T1000 (cell line): ENCODE measurements at regions not wholly inside any gene's neighbourhood (a gene's known extent, or its start where the extent isn't known, plus 50 kb on each side); places are given as distances from the start of the nearest gene placed in this dataset.

Experiments
- DNase-seq: peaks from one replicate; lab custom pipeline; 2025; ENCODE audit warnings: mixed read lengths; lab: John Stamatoyannopoulos, UW

DNA sequence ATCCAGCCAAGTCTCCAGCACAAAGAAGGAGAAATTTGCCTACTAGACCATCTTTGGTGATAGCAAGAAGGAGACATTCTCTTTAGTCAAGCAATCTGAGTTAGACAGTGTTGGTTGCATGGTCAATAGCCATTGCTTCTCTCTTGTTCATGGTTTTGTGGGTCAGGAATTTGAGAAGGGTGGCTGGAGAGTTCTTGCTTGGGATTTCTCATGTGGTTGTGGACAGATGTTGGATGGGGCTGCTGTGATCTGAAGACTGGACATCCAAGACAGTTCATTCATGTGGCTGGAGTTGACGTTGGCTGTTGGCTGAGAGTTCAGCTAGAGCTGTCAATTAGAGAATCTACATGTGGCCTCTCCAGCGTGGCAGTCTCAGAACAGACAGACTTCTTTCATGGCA lies 322.3 kb upstream of the PRDM1 start:
- DNase-seq, result no peak

DNA sequence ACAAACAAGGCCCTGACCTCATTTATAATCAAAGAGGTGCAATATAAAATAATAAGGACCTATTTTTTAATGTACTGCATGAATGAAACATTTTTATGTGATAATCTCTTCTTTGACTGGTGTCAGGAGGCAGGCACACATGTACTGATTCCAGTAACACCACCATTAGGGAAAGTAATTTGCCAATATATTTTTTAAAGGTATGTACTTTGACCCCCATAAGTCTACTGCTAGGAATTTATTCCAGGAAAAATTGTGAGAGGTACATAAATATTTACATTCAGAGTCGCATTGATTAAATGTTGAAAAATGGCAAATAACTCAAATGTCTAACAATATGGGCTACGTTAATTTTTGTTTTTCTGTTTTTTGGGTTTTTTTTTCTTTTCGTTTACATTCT lies 325.4 kb upstream of the PRDM1 start:
- DNase-seq, result no peak

DNA sequence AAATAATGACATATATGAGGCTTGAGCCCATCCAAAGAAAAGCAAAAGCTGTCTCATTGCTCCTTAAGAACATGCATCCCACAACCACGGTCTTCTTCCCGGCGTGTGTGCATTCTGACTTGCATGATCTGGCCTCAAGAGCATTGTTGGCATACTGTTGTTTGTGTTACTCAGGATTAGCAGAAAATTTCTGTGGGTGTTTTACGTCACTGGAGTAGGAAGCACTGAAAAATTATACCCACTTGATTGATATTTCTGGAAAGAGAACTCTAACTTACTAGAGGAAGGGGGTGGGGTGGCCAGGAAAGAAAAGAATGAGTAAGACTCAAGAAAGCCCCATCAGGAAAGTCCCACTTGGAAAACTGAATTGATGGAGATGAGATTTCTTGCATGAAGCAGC lies 326.2 kb upstream of the PRDM1 start:
- no peak for DNase-seq

DNA sequence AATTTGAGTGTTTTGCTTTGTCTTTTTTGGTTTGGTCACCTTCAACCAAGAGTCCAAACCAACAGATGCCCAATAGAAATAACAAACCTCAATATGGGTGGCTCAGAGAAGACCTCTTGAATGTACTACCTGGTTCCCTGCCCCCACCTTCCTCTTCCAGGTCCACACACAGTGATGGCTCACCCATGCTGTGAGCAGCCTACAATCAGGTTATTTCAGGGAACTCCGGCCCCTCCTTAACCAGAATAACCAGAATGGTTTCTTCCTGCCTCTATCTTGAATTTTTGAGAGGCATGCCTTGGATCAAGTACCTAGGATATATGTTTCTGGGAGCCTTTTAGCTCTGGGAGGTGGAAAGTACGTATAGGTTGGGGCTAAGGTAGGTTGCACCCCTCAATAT lies 327.1 kb upstream of the PRDM1 start:
- DNase-seq, result no peak

DNA sequence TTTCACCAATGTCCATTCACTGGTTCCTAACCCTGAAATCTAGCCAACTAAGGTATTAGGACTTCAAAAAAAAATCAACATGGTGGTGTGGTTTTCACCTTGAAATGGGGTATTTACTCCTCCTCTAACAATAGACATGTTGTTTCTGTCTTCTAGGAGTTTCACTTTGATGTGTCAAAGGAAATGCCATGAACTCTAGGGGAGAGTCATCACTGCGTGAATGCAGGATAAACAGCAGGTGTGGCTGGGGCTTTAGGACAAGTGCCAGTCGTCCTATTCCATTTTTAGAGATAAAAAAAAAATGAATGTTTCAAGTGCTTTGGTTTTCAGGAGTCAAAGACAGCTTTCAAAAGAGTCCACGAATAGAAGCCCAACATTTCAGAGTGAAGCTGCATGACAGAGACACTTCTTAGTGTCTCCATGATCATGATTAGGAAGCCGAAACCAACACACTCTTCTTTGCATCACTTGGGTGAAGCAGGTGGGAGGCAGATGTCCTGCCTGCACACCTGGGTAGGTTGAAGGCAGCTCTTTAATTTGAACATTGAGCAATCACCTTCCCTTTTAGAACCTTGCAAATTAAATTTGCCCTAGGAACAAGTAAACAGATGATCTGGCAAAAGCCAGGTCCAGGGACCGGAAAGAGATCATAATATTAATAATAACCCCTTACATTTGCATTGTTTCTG lies 328.5 kb upstream of the PRDM1 start:
- no peak for DNase-seq

DNA sequence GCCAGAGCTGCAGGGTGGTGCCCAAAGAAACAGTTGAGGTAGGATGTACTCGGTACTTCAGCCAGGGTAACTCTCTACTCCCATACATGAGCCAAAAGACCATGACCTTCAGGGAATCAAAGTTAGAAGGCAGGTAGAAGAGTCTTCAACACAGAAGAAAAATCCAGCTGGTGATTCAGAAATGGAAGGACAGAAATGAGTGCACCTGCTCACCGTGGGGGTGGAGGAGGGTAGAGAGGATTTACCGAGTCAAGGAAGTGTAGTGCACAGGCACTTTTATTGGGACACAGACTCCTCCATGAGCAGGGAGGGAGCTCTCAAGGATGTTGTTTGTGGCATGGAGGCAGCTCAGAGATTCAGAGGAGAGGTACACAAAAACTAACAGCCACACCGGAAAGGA lies 330.3 kb upstream of the PRDM1 start:
- DNase-seq, result no peak

DNA sequence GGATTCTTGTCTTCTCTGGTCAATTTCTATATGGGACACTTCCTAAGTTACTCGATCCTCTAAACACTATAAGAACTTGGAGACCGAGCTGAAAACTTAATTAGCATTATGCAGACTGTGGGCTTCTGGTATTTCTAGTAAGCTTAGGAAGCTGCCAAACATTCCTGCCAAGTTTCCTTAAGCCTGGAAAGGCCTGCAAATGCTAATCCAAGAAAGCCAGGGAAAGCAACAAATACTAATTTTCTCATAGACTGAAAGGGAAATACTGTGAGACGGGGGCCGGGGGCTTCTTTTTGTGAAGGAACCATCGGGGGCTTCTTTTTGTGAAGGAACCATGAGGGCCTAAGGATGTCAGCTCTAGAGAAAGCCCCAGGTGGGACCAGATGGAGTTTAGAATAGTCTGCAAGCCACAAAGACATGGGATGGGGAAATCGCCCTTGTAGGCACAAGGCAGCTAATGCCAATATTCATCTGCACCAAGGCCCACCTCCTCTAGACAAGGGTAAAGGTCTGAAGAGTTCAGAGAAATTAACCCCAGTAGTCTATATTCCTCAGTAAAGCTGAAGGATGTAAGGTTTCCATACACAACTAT lies 332.4 kb upstream of the PRDM1 start:
- DNase-seq, result no peak

DNA sequence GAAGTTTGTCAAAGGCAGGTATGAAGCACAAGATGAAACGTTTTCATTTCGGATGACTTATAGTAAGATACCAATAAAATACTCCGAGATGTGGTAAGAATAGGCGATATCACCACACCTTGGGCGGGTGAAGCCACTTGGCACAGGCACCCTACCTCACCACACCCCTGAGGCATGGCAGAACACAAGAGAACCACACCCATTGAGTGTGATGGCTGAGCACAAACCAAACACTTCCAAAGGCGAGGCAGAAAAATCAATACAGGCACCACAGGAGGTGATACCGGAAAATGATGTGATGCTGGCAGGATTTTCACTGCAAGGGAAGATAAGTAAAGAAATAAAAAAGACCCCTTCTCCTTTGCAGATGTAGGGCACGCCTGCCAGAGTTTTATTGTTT lies 332.9 kb upstream of the PRDM1 start:
- no peak for DNase-seq

DNA sequence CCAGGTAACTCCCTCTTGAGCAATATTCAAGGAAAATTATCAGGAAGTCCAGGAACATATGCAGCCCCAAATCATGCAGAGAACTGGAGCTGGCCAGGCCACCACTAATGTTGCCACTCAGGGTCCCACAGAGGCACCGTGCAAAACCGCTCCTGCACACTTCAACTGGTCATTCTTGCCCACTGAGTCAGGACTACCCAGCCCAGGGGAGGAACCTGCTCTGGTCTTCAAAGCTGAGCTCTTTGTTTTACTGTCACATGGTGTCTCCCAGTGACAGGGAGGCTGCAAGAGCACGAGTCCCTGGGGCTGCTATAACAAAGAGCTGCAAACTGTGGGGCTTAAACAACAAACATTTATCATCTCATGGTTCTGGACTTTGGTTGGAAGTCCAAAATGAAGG lies 336.0 kb upstream of the PRDM1 start:
- DNase-seq, result no peak

DNA sequence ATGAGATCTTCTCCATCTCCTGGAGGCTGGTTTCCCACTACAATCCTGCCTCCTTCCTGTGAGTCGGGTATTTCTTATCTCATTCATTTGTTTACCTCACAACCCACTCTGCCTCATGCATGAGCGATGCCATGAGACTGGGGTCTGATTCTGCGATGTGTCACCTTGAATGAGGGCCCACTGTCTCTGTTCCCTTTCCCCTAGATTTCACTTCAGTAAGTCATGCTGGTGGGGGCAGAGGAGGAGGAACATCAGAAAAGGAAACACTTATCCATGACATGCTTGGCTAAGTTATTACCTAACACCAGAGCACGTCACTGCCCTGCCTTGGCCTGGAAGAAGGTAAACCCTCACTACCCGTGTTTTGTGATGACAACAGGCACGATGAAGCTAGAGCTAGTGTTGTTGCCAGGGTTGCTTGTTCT lies 337.4 kb upstream of the PRDM1 start:
- peak; percentile 9 for DNase-seq

DNA sequence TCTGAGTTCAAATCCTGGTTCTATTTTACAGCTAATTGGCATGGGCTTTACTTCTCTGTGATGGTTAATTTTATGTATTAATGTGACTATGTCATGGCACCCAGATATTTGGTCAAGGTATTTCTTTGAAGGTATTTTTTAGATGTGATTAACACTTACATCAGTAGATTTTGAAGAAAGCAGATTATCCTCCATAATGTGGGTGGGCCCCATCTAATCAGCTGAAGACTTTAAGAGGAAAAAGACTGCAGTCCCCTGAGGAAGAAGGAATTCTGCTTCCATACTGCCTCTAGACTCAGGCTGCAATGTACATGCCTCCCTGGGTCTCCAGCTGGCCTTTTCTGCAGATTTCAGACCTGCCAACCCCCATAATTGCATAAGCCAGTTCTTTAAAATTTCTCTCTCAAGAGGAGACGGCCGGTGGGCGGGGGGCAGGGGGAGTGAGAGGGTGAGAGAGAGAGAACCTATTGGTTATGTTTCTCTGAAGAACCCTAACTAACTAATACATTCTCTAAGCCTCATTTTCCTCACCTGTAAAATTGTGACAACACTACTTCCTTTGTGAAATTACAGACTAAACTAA lies 338.2 kb upstream of the PRDM1 start:
- DNase-seq, result no peak

DNA sequence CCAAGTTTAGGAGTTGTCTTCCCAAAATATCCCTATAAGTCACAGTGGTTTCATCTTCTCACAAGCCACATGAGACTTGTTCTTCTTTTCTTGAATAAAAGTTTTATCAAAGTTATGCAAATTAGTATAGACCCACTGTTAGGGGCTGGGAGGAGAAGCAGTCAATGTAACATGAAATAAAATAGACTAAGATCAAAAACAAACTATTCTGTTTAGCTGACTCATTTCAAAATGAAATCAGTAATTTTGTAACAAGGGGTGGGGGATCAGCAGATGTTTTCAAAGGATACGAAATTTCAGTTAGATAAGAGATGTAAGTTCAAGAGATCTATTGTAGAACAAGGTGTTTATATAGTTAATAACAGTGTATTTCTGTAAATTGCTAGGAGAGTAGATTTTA lies 339.6 kb upstream of the PRDM1 start:
- DNase-seq, result no peak

DNA sequence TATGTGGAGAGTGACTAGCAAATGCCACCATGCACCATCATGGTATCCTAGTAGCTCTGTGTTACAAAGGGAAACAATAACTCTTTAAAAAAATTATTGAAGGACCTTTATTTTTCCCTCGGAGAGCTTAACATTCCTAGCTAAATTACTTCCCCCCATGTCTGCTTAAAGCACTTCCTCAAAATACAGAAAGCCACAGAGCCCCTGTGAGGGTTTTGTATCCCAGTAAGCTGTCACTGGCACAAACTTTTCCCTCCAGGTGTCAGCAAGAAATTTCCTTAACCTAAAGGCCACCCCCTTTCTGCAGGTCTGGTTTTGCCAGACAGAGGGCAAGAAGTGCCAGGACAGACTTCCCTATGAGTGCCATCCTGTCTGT lies 340.0 kb upstream of the PRDM1 start:
- no peak for DNase-seq

DNA sequence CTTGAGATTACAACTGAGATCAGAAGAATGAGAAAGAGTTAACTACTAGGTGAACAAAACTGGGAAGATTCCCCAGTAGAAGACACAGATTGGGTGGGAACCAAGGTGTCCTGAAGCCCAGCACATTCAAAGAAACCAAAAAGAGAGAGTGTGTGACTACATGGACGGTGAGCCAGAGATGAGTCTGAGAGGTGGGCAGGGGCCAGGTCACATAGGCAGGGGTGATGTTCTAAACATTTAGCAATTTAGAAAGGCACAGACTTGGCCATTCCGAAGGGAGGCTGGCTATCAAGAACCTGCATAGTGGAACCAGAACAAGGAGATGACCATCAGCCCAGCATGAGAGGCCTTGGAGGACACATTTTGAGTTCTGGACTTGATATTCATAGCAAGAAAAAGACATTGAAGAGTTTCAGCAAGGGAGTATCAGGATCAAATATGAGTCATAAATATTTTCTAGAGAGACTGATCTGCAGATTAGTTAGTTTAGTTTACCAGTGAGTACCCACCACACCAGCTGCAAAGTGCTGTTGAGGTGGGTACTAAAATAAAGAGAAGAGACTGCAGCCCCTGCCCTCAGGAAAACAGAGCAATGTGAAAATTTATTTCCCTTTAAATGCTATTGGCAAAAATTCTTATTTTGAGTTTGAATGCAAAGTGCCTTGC lies 340.5 kb upstream of the PRDM1 start:
- DNase-seq, result no peak

DNA sequence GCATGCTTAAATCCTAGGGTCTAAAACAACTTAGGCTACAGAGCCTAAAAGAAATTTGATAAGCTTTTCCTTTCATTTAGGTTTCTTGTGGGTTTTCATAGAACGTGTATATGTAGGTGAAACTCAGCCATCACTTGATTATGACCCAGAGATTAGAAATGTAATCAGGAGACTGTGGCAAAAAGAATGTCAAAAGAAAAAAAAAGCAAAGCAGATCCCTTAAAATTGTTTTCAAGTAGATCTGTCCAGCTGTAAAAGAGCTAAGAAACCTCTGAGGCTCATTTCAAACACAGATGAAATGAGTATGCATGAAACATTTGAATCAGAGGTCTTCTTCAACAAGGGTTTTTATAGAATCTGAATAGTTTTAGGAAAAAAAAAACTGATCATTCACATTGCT lies 341.3 kb upstream of the PRDM1 start:
- DNase-seq, result no peak

DNA sequence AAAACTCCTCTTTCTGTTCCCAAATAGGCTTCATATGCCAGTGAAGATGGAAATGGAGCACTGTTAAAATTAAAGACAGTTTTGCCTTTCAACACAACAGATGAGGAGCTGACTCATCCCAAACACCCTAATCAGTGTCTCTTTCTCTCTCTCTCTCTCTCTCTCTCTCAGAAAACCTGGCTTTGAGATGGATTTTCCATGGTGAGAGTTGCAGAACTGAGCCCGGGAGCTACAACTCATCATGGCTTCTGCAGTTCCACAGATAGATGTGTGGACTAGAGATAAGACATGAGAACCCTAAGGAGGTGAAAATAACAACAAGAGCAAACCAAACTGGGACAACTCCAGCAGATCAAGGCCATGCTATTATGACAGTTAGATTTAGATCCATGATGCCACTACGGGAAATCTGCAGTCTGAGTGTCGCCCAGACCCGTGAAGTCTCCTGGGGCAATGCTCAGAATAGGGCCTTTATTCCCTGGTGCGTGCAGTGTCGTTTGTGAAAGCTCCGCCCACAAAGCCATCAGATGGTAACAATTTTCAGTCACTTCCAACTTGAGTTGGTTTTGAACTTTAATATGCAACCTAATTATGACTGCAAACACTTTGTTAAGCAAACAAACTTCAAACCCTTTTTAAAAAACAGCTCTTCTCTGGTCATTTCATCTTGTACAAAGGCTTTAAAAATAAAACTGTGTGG lies 338.2 kb upstream of the PREP start:
- no peak for DNase-seq

DNA sequence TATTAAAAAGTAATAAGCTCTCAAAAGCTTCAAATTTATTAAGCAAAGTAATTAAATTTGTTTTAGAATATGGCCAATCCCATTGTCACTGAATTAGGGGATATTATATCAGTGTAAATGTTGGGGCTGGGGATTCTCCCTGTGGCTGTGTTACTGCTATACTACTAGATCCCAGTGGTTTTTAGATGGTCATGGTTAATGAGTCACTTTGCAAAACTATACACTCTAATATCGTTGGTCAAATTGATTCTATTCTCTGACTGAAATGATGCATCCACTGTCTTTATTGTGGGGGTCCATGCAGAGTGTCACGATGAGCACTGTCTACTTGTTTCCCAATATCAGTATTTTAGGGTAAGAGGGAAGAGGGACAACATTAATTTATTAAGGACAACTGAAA lies 336.9 kb upstream of the PREP start:
- DNase-seq, result no peak

DNA sequence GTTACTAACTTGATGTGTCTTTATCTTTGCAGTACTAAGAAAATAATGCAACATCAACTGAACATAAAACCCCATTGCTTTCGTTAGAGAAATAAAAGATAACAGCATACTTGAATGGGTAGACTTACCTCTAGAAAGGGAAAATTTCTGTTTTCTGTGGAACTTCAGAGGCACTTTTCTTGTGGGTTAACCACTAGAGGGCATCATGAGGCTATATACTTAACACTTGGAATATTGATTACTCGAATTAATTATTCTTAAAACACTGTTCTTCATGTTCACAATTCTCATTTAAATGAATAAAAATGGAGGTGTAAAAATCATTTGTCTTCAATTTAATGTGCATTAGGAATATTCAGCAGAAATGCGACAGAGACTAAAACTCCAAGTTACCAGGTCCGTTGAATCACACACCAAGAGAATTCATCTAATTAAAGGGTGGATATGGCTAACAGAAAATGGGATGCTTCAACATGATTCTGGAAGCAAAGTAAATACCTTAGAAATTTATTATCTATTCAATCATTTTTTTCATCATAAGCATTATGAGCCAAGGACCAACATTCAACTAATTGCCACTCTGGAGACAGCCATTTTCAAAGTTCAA lies 330.8 kb upstream of the PREP start:
- no peak for DNase-seq

DNA sequence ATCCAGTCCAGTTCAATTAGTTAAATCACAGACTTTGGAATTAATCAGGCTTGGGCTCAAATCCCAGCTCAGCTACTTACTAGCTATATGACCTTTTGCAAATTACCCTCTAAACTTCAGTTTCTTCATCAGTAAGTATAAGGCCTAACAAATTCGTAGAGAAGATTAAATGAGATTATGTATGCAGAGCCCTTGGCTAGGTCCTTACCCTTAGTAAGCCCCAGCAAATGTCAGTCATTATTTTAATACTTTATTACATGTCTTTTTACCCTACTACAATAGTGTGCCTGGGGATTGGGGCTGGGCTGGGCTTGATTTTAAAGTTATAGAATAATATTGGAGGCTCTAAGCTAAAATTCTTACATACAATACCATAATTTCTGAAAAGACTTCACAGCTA lies 326.1 kb upstream of the PREP start:
- DNase-seq, result no peak

DNA sequence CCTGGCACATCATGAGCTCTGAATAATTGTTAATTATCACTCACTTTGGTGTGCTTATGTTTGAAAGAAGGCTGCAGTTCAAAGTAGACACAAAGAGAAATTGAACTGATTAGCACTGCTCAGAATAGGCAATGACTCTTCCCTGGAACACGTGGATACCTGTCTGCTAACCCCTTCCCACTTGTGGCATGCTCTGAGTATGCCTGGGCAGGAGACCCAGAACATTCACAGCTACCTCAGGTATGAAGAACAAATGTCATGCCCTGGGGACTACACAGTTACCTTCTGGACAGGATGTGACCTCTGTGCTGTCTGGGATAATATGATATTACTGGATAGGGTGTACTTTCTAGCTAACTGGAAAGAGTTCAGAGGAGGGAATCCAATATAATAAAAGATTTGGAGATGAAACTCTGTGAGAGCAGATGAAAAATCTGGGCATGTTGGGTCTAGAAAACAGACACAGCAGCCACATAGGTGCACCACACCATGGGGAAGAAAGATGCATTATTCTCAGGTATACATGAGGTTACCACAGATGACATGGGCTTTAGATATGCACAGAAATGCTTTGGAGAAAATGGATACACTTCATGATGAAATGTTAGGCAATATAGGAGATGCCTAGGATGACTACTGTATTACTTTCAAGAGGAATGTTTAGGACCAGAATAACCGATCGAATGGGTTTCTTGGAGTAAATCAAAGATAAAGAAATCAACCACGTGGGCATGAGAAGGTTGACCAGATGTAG lies 324.2 kb upstream of the PREP start:
- no peak for DNase-seq

DNA sequence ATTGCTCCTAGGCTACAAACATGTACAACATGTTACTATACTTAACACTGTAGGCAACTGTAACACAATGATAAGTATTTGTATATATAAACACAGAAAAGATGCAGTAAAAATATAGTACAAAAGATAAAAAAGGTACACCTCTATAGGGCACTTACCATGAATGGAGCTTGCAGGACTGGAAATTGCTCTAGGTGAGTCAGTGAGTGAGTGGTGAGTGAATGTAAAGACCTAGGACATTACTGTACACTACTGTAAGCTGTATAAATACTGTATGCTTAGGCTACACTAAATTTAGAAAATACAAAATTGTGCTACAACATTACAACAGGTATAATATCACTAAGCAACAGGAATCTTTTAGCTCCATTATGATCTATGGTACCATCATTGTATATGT lies 312.0 kb upstream of the PREP start:
- DNase-seq, result no peak
